D721Med (cell line): ENCODE measurements at regions not wholly inside any gene's neighbourhood (a gene's known extent, or its start where the extent isn't known, plus 50 kb on each side); places are given as distances from the start of the nearest gene placed in this dataset.
"Not testable (repeated sequence)": the region's sequence is repeated elsewhere in the genome, so short reads cannot be mapped to it uniquely, and the experiment has no call there.

Experiments used
- DNase-seq: peaks from one replicate; pipeline ENCODE4 v3.0.0; 2011; ENCODE audit warnings: low spot score; ENCODE audit not compliant: insufficient read length
- FAIRE-seq: peaks from 2 replicates; lab custom pipeline; 2011; peaks lifted over from hg19 to GRCh38; lab: Jason Lieb, UNC
- CTCF ChIP-seq: IDR thresholded peaks from 2 replicates; pipeline ENCODE4 v1.5.1; 2012; ENCODE audit warnings: mild to moderate bottlenecking, control low read depth; ENCODE audit not compliant: insufficient read depth; ENCODE audit errors: missing control alignments

GRCh38 chr17:45592433-45592923 is 102.0 kb upstream of the PLEKHM1 start:
- DNase-seq (peak; percentile 41), FAIRE-seq (peak; percentile 44)
- peak; percentile 76 for TF ChIP-seq CTCF

GRCh38 chr17:45596347-45596746 is 105.8 kb upstream of the PLEKHM1 start:
- FAIRE-seq, DNase-seq: not testable (repeated sequence)

- not testable (repeated sequence) for DNase-seq, FAIRE-seq
Observed at GRCh38 chr17:45600052-45601012, 109.8 kb upstream of the PLEKHM1 start.

- FAIRE-seq: not testable (repeated sequence)
Observed at GRCh38 chr17:45601013-45601412, 110.5 kb upstream of the PLEKHM1 start.

GRCh38 chr17:45601605-45602539 is 111.4 kb upstream of the PLEKHM1 start:
- not testable (repeated sequence) for FAIRE-seq, DNase-seq

More at GRCh38 chr17:45601013-45601412, 110.5 kb upstream of the PLEKHM1 start:
- not testable (repeated sequence) for DNase-seq

GRCh38 chr17:45605751-45606150 is 115.2 kb upstream of the PLEKHM1 start:
- DNase-seq, FAIRE-seq: not testable (repeated sequence)

GRCh38 chr17:45619984-45620405 is 129.5 kb upstream of the PLEKHM1 start:
- not testable (repeated sequence) for DNase-seq, FAIRE-seq

- FAIRE-seq, DNase-seq: not testable (repeated sequence)
Observed at GRCh38 chr17:45620468-45620867, 129.9 kb upstream of the PLEKHM1 start.

- DNase-seq, FAIRE-seq: not testable (repeated sequence)
Observed at GRCh38 chr17:45621087-45621486, 130.6 kb upstream of the PLEKHM1 start.

- not testable (repeated sequence) for FAIRE-seq, DNase-seq
Observed at GRCh38 chr17:45622295-45622694, 131.8 kb upstream of the PLEKHM1 start.

GRCh38 chr17:45628019-45628418 is 137.5 kb upstream of the PLEKHM1 start:
- TF ChIP-seq CTCF: no peak

More at GRCh38 chr17:45628019-45628418, 137.5 kb upstream of the PLEKHM1 start:
- DNase-seq (no peak), FAIRE-seq (no peak)
